GM12878 (cell line): ENCODE measurements at regions not wholly inside any gene's neighbourhood (a gene's known extent, or its start where the extent isn't known, plus 50 kb on each side); places are given as distances from the start of the nearest gene placed in this dataset.

Source experiments
- ATAC-seq: fragments of 200-7000 bp; cut with Tn5 transposase; 3 replicates; pipeline ENCODE4 v1.9.1; 2020; ENCODE audit warnings: mild to moderate bottlenecking, moderate library complexity
- BruUV-seq: library from RNA; stranded (reverse); fragments of 400-500 nt; replicated peaks from 2 replicates; lab custom pipeline; 2021; lab: Mats Ljungman, UMichigan
- CTCF ChIA-PET: fragments of 300-600 bp; sonication (Branson Sonifier 250); formaldehyde crosslinking; extraction: SDS; loops from one replicate; lab custom pipeline; 2021; ENCODE audit warnings: inconsistent platforms; lab: Yijun Ruan, JAX
- POLR2A ChIA-PET: fragments of 350-600 bp; formaldehyde crosslinking; extraction: SDS; loops from one replicate; lab custom pipeline; 2021; ENCODE audit warnings: inconsistent platforms; lab: Charles Lee
- RAD21 ChIA-PET: fragments of 300-600 bp; sonication (Branson Sonifier 250); formaldehyde crosslinking; loops from one replicate; lab custom pipeline; 2023; ENCODE audit warnings: antibody characterized with exemption; ENCODE audit not compliant: unreplicated experiment; lab: Charles Lee
- SMC1A ChIA-PET: fragments of 300-600 bp; sonication (Branson Sonifier 250); formaldehyde crosslinking; loops from one replicate; lab custom pipeline; 2023; ENCODE audit not compliant: unreplicated experiment, uncharacterized antibody; lab: Charles Lee
- DNase-seq: peaks from one replicate; pipeline ENCODE4 v3.0.0-alpha.2; 2011; ENCODE audit warnings: low read depth, low spot score
- FAIRE-seq: peaks from 3 replicates; lab custom pipeline; 2011; peaks lifted over from hg19 to GRCh38; lab: Jason Lieb, UNC
- H2AFZ ChIP-seq: 2 replicates; pipeline ENCODE4 v1.6.0; 2011; ENCODE audit warnings: low read depth, low read length, control low read depth; ENCODE audit not compliant: control insufficient read depth
- H3K27ac ChIP-seq: 2 replicates; pipeline ENCODE4 v1.5.1; 2011; ENCODE audit warnings: control low read depth; ENCODE audit not compliant: control insufficient read depth, insufficient read depth
- H3K27me3 ChIP-seq, 2 experiments: replicated peaks in 1 of 2; 2 replicates each; pipeline versions ENCODE4 v1.6.0 to v1.6.1; 2011; ENCODE audit warnings: low read length in 1 of 2; ENCODE audit not compliant: control insufficient read depth in 2 of 2, insufficient read depth in 2 of 2
- H3K36me3 ChIP-seq, 2 experiments: 2 replicates each; pipeline ENCODE4 v1.5.1; 2011; ENCODE audit warnings: low read length in 1 of 2; ENCODE audit not compliant: control insufficient read depth in 2 of 2, insufficient read depth in 2 of 2
- H3K4me1 ChIP-seq: 2 replicates; pipeline ENCODE4 v1.6.1; 2011; ENCODE audit warnings: mild to moderate bottlenecking, low read length, moderate library complexity, mixed read lengths; ENCODE audit not compliant: control insufficient read depth, insufficient read depth
- H3K4me2 ChIP-seq: 2 replicates; pipeline ENCODE4 v1.6.0; 2011; ENCODE audit warnings: control low read depth; ENCODE audit not compliant: control insufficient read depth, insufficient read depth
- H3K4me3 ChIP-seq: fragments of 200-600 bp; sonication (generic); 2 replicates; pipeline ENCODE4 v1.5.1; 2016
- H3K79me2 ChIP-seq: 2 replicates; pipeline ENCODE4 v1.6.0; 2011; ENCODE audit warnings: low read length; ENCODE audit not compliant: control insufficient read depth, insufficient read depth
- H3K9ac ChIP-seq: 2 replicates; pipeline ENCODE4 v1.8.0; 2011; ENCODE audit warnings: low read length, control low read depth, mixed read lengths; ENCODE audit not compliant: control insufficient read depth, insufficient read depth
- H3K9me3 ChIP-seq: replicated peaks from 3 replicates; pipeline ENCODE4 v1.5.1; 2011; ENCODE audit warnings: mild to moderate bottlenecking, low read length; ENCODE audit not compliant: control insufficient read depth, insufficient read depth
- H4K20me1 ChIP-seq: 2 replicates; pipeline ENCODE4 v1.6.0; 2011; ENCODE audit not compliant: control insufficient read depth, insufficient read depth
- BMI1 ChIP-seq: fragments of 450-650 bp; IDR thresholded peaks from 2 replicates; pipeline ENCODE4 v1.6.1; 2016; ENCODE audit warnings: mild to moderate bottlenecking, moderate library complexity, borderline replicate concordance
- CHD2 ChIP-seq: IDR thresholded peaks from 2 replicates; pipeline ENCODE4 v1.6.1; 2011; ENCODE audit warnings: low read depth, low read length, improper control_type of control experiment, borderline replicate concordance
- DPF2 ChIP-seq: fragments of 450-650 bp; IDR thresholded peaks from 2 replicates; pipeline ENCODE4 v1.6.1; 2017; ENCODE audit warnings: mild to moderate bottlenecking
- ETV6 ChIP-seq, 2 experiments: fragments of 450-650 bp in 1 of 2; IDR thresholded peaks in 1 of 2; conservative IDR thresholded peaks in 1 of 2; 2 replicates each; pipeline ENCODE4 v1.6.1; 2014; ENCODE audit warnings: antibody characterized with exemption in 1 of 2, borderline replicate concordance in 1 of 2, low read depth in 1 of 2, mild to moderate bottlenecking in 1 of 2, moderate library complexity in 1 of 2
- GATAD2B ChIP-seq: fragments of 450-650 bp; conservative IDR thresholded peaks from 2 replicates; pipeline ENCODE4 v1.6.1; 2017; ENCODE audit warnings: low read depth, mild to moderate bottlenecking, moderate library complexity
- HDAC6 ChIP-seq: fragments of 200-600 bp; sonication (generic); IDR thresholded peaks from one replicate; pipeline ENCODE4 v1.8.0; 2017; ENCODE audit warnings: antibody characterized with exemption; ENCODE audit not compliant: unreplicated experiment
- IKZF1 ChIP-seq: fragments of 450-650 bp; conservative IDR thresholded peaks from 2 replicates; pipeline ENCODE4 v1.6.1; 2017; ENCODE audit warnings: antibody characterized with exemption, mild to moderate bottlenecking
- MLLT1 ChIP-seq: fragments of 450-650 bp; IDR thresholded peaks from 2 replicates; pipeline ENCODE4 v1.6.1; 2016; ENCODE audit warnings: mild to moderate bottlenecking
- NR2C1 ChIP-seq: fragments of 450-650 bp; IDR thresholded peaks from 2 replicates; pipeline ENCODE4 v1.6.1; 2017; ENCODE audit warnings: antibody characterized with exemption, mild to moderate bottlenecking, moderate library complexity
- POLR2A ChIP-seq: IDR thresholded peaks from 2 replicates; pipeline ENCODE4 v1.6.1; 2011; ENCODE audit warnings: low read depth, mild to moderate bottlenecking, low read length
- RELB ChIP-seq: fragments of 450-650 bp; IDR thresholded peaks from 2 replicates; pipeline ENCODE4 v1.6.1; 2017; ENCODE audit warnings: low read depth, mild to moderate bottlenecking, moderate library complexity
- SP1 ChIP-seq: IDR thresholded peaks from one replicate; pipeline ENCODE4 v1.6.1; 2011; ENCODE audit warnings: low read depth, low read length
- SREBF1 ChIP-seq: IDR thresholded peaks from 2 replicates; pipeline ENCODE4 v1.6.1; 2012; ENCODE audit warnings: mild to moderate bottlenecking, low read length
- ZNF622 ChIP-seq: fragments of 450-650 bp; IDR thresholded peaks from 2 replicates; pipeline ENCODE4 v1.6.1; 2017; ENCODE audit warnings: mild to moderate bottlenecking, inconsistent platforms
- WGBS: methylation state at CpG from one replicate; pipeline ENCODE4 v1.1.6; 2016; ENCODE audit warnings: low lambda C conversion rate; ENCODE audit not compliant: insufficient replicate concordance, insufficient coverage; ENCODE audit errors: missing lambda C conversion rate; 5-methylcytosine and 5-hydroxymethylcytosine counted together
- in situ Hi-C: fragments of 300-500 bp; cut with MboI; formaldehyde crosslinking; loops from 9 replicates; pipeline ENCODE4 v1.14.3; 2018; ENCODE audit warnings: mixed read lengths
- intact Hi-C: fragments of 100-400 bp; cut with micrococcal nuclease; formaldehyde crosslinking; loops from one replicate; pipeline ENCODE4 v1.14.2; 2022; ENCODE audit not compliant: unreplicated experiment
- TF ChIP-seq, protein P1 (sequence below): fragments of 450-650 bp; formaldehyde crosslinking; IDR thresholded peaks from 2 replicates; pipeline ENCODE4 v1.4.0; 2020; ENCODE audit warnings: mild to moderate bottlenecking, moderate library complexity
- TF ChIP-seq, protein P2 (sequence below): IDR thresholded peaks from 2 replicates; pipeline ENCODE4 v1.6.1; 2011; ENCODE audit warnings: low read depth, mild to moderate bottlenecking, low read length, moderate library complexity, borderline replicate concordance; ENCODE audit errors: extremely low read depth

- H3K9me3 ChIP-seq = no peaks in the 10 kb centered on the region
- in situ Hi-C loops (no loop called here), intact Hi-C loops (no loop called here)
- ChIA-PET POLR2A (no interaction called here), SMC1A (no interaction called here), RAD21 (no interaction called here), CTCF (no interaction called here)
- no peak overlapping the region for H3K4me3 ChIP-seq
- no TSS peak for BruUV-seq
- FAIRE-seq = no peak
- ATAC-seq = no peak
- H3K36me3 ChIP-seq = no peaks in the 10 kb centered on the region
- no peak overlapping the region for H3K27ac ChIP-seq
- H3K4me1 ChIP-seq = no peaks in the 10 kb centered on the region
- no peaks in the 10 kb centered on the region for H3K79me2 ChIP-seq
- H3K27me3 ChIP-seq = no peaks in the 10 kb centered on the region; a peak in 1 of 4 replicates
- H3K4me2 ChIP-seq = no peak overlapping the region
- no peak overlapping the region for H2AFZ ChIP-seq
- no peaks in the 10 kb centered on the region for H4K20me1 ChIP-seq
- no peak for DNase-seq
- no peak overlapping the region for H3K9ac ChIP-seq
- WGBS = 26% methylated on average over 6 of the region's 6 CpGs
- TF ChIP-seq DPF2 (no peak), GATAD2B (no peak), NR2C1 (no peak), RELB (no peak), POLR2A (no peak), SREBF1 (no peak), MLLT1 (no peak), IKZF1 (no peak), HDAC6 (no peak), ETV6 (conservative IDR thresholded peaks at IDR 0.05 in 1 of 2, IDR thresholded peaks at IDR 0.05 in 1 of 2; ENCODE audit: borderline replicate concordance in 1 of 2, low read depth in 1 of 2) (no peak), SP1 (no peak), BMI1 (no peak), CHD2 (no peak), ZNF622 (no peak)
- TF ChIP-seq, protein P1, sequence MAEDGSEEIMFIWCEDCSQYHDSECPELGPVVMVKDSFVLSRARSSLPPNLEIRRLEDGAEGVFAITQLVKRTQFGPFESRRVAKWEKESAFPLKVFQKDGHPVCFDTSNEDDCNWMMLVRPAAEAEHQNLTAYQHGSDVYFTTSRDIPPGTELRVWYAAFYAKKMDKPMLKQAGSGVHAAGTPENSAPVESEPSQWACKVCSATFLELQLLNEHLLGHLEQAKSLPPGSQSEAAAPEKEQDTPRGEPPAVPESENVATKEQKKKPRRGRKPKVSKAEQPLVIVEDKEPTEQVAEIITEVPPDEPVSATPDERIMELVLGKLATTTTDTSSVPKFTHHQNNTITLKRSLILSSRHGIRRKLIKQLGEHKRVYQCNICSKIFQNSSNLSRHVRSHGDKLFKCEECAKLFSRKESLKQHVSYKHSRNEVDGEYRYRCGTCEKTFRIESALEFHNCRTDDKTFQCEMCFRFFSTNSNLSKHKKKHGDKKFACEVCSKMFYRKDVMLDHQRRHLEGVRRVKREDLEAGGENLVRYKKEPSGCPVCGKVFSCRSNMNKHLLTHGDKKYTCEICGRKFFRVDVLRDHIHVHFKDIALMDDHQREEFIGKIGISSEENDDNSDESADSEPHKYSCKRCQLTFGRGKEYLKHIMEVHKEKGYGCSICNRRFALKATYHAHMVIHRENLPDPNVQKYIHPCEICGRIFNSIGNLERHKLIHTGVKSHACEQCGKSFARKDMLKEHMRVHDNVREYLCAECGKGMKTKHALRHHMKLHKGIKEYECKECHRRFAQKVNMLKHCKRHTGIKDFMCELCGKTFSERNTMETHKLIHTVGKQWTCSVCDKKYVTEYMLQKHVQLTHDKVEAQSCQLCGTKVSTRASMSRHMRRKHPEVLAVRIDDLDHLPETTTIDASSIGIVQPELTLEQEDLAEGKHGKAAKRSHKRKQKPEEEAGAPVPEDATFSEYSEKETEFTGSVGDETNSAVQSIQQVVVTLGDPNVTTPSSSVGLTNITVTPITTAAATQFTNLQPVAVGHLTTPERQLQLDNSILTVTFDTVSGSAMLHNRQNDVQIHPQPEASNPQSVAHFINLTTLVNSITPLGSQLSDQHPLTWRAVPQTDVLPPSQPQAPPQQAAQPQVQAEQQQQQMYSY (CRISPR knock-in tag) = no peak
- TF ChIP-seq, protein P2, sequence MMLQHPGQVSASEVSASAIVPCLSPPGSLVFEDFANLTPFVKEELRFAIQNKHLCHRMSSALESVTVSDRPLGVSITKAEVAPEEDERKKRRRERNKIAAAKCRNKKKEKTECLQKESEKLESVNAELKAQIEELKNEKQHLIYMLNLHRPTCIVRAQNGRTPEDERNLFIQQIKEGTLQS = no peak
Measured at GRCh38 chr2:15783489-15783888, 156.9 kb upstream of the MYCN start.
